Activated T-cell treated with anti-CD3 and anti-CD28 coated beads, Interleukin-2, amount 50 U/mL, for 72 hours (primary cell): ENCODE measurements at regions not wholly inside any gene's neighbourhood (a gene's known extent, or its start where the extent isn't known, plus 50 kb on each side); places are given as distances from the start of the nearest gene placed in this dataset.

Experiments used
- ATAC-seq, 2 donors: fragments of 150-1000 bp; cut with Tn5 transposase; replicated peaks in 1 of 2; 2 replicates each; pipeline ENCODE4 v1.10.0; 2021; ENCODE audit warnings: moderate library complexity in 2 of 2, mild to moderate bottlenecking in 1 of 2
- DNase-seq, 2 donors: peaks; one replicate each; pipeline ENCODE4 v3.0.0; 2021 to 2022; ENCODE audit warnings: mixed read lengths in 1 of 2
- H3K27ac Mint-ChIP-seq: one replicate; pipeline ENCODE4 v1.8.0; 2022; ENCODE audit warnings: mild to moderate bottlenecking, moderate library complexity, mixed read lengths
- H3K27me3 Mint-ChIP-seq: one replicate; pipeline ENCODE4 v1.8.0; 2022; ENCODE audit warnings: low read depth, mixed read lengths
- H3K36me3 Mint-ChIP-seq, 2 donors: one replicate each; pipeline ENCODE4 v1.8.0; 2022; ENCODE audit warnings: mixed read lengths in 2 of 2, mild to moderate bottlenecking in 1 of 2; ENCODE audit not compliant: insufficient read depth in 2 of 2
- H3K4me1 Mint-ChIP-seq: one replicate; pipeline ENCODE4 v1.8.0; 2022; ENCODE audit warnings: low read depth, mixed read lengths
- H3K4me3 Mint-ChIP-seq, 2 donors: one replicate each; pipeline ENCODE4 v1.8.0; 2022; ENCODE audit warnings: mild to moderate bottlenecking in 2 of 2, mixed read lengths in 2 of 2, moderate library complexity in 2 of 2
- H3K9me3 Mint-ChIP-seq, 2 donors: one replicate each; pipeline ENCODE4 v1.8.0; 2022; ENCODE audit warnings: mixed read lengths in 2 of 2

GRCh38 chr5:58077416-58077815 is 382.5 kb downstream of the PLK2 start:
- Mint-ChIP-seq H3K36me3 (no peaks in the 10 kb centered on the region), H3K9me3 (no peaks in the 10 kb centered on the region), H3K4me3 (no peak overlapping the region), H3K27ac (no peak overlapping the region), H3K4me1 (peaks cover 3% of the 10 kb centered on the region), H3K27me3 (no peaks in the 10 kb centered on the region)
- no peak for DNase-seq
- ATAC-seq = no peak

- H3K27me3 Mint-ChIP-seq = no peaks in the 10 kb centered on the region
- no peak for ATAC-seq
- no peaks in the 10 kb centered on the region for H3K9me3 Mint-ChIP-seq
- H3K36me3 Mint-ChIP-seq = no peaks in the 10 kb centered on the region
- no peak for DNase-seq
- peaks cover 5% of the 10 kb centered on the region for H3K4me1 Mint-ChIP-seq
- H3K27ac Mint-ChIP-seq = no peak overlapping the region
- no peak overlapping the region for H3K4me3 Mint-ChIP-seq
These were observed 383.2 kb downstream of the PLK2 start for GRCh38 chr5:58076483-58077257.

GRCh38 chr5:58075907-58076306 is 384.0 kb downstream of the PLK2 start:
- Mint-ChIP-seq H3K27me3 (no peaks in the 10 kb centered on the region), H3K9me3 (no peaks in the 10 kb centered on the region), H3K4me3 (no peak overlapping the region), H3K36me3 (no peaks in the 10 kb centered on the region), H3K27ac (no peak overlapping the region), H3K4me1 (peaks cover 5% of the 10 kb centered on the region)
- DNase-seq = no peak
- ATAC-seq = no peak

- ATAC-seq (no peak), DNase-seq (no peak)
- Mint-ChIP-seq H3K9me3 (no peaks in the 10 kb centered on the region), H3K4me3 (no peak overlapping the region), H3K27me3 (no peaks in the 10 kb centered on the region), H3K27ac (no peak overlapping the region), H3K36me3 (no peaks in the 10 kb centered on the region), H3K4me1 (peaks cover 5% of the 10 kb centered on the region)
These were observed 385.2 kb downstream of the PLK2 start for GRCh38 chr5:58074717-58075116.

- H3K4me1 Mint-ChIP-seq = peaks cover 5% of the 10 kb centered on the region
- no peaks in the 10 kb centered on the region for H3K36me3 Mint-ChIP-seq
- no peak overlapping the region for H3K4me3 Mint-ChIP-seq
- no peaks in the 10 kb centered on the region for H3K27me3 Mint-ChIP-seq
- DNase-seq (no peak), ATAC-seq (no peak)
- no peaks in the 10 kb centered on the region for H3K9me3 Mint-ChIP-seq
- no peak overlapping the region for H3K27ac Mint-ChIP-seq
These were observed 385.7 kb downstream of the PLK2 start for GRCh38 chr5:58074222-58074621.

- no peaks in the 10 kb centered on the region for H3K27me3 Mint-ChIP-seq
- no peak overlapping the region for H3K27ac Mint-ChIP-seq
- H3K4me3 Mint-ChIP-seq = no peak overlapping the region
- no peaks in the 10 kb centered on the region for H3K9me3 Mint-ChIP-seq
- H3K4me1 Mint-ChIP-seq = peaks cover 5% of the 10 kb centered on the region
- ATAC-seq (no peak), DNase-seq (no peak)
- no peaks in the 10 kb centered on the region for H3K36me3 Mint-ChIP-seq
These were observed 386.6 kb downstream of the PLK2 start for GRCh38 chr5:58073243-58073642.

GRCh38 chr5:58072300-58072965 is 387.5 kb downstream of the PLK2 start:
- DNase-seq (no peak), ATAC-seq (no peak)
- Mint-ChIP-seq H3K36me3 (no peaks in the 10 kb centered on the region), H3K27ac (no peak overlapping the region), H3K9me3 (no peaks in the 10 kb centered on the region), H3K4me3 (no peak overlapping the region), H3K4me1 (peaks cover 5% of the 10 kb centered on the region), H3K27me3 (no peaks in the 10 kb centered on the region)

GRCh38 chr5:58071566-58071965 is 388.3 kb downstream of the PLK2 start:
- Mint-ChIP-seq H3K27me3 (no peaks in the 10 kb centered on the region), H3K27ac (no peak overlapping the region), H3K4me3 (no peak overlapping the region), H3K36me3 (no peaks in the 10 kb centered on the region), H3K9me3 (no peaks in the 10 kb centered on the region), H3K4me1 (peaks cover 5% of the 10 kb centered on the region)
- DNase-seq = no peak
- ATAC-seq = no peak

GRCh38 chr5:58069846-58070245 is 390.0 kb downstream of the PLK2 start:
- no peaks in the 10 kb centered on the region for H3K27me3 Mint-ChIP-seq
- DNase-seq = no peak
- no peaks in the 10 kb centered on the region for H3K36me3 Mint-ChIP-seq
- no peak for ATAC-seq
- H3K4me3 Mint-ChIP-seq = no peak overlapping the region
- H3K4me1 Mint-ChIP-seq = peaks cover 5% of the 10 kb centered on the region
- H3K9me3 Mint-ChIP-seq = no peaks in the 10 kb centered on the region
- no peak overlapping the region for H3K27ac Mint-ChIP-seq

GRCh38 chr5:58069016-58069705 is 390.7 kb downstream of the PLK2 start:
- Mint-ChIP-seq H3K36me3 (no peaks in the 10 kb centered on the region), H3K27ac (no peak overlapping the region), H3K4me3 (no peak overlapping the region), H3K27me3 (no peaks in the 10 kb centered on the region), H3K9me3 (no peaks in the 10 kb centered on the region), H3K4me1 (peaks cover 5% of the 10 kb centered on the region)
- ATAC-seq (no peak), DNase-seq (no peak)

- ATAC-seq (no peak), DNase-seq (no peak)
- H3K9me3 Mint-ChIP-seq = no peaks in the 10 kb centered on the region
- no peaks in the 10 kb centered on the region for H3K4me1 Mint-ChIP-seq
- H3K27me3 Mint-ChIP-seq = no peaks in the 10 kb centered on the region
- no peak overlapping the region for H3K27ac Mint-ChIP-seq
- H3K4me3 Mint-ChIP-seq = no peak overlapping the region
- H3K36me3 Mint-ChIP-seq = no peaks in the 10 kb centered on the region
These were observed 393.3 kb downstream of the PLK2 start for GRCh38 chr5:58066557-58066956.

GRCh38 chr5:58066076-58066475 is 393.8 kb downstream of the PLK2 start:
- H3K36me3 Mint-ChIP-seq = no peaks in the 10 kb centered on the region
- H3K4me3 Mint-ChIP-seq = no peak overlapping the region

GRCh38 chr5:58064801-58065200 is 395.1 kb downstream of the PLK2 start:
- no peak for DNase-seq

More at GRCh38 chr5:58066076-58066475, 393.8 kb downstream of the PLK2 start:
- Mint-ChIP-seq H3K27me3 (no peaks in the 10 kb centered on the region), H3K9me3 (no peaks in the 10 kb centered on the region), H3K27ac (no peak overlapping the region), H3K4me1 (no peaks in the 10 kb centered on the region)
- DNase-seq = no peak
- ATAC-seq = no peak

More at GRCh38 chr5:58064801-58065200, 395.1 kb downstream of the PLK2 start:
- no peaks in the 10 kb centered on the region for H3K27me3 Mint-ChIP-seq
- no peaks in the 10 kb centered on the region for H3K36me3 Mint-ChIP-seq
- ATAC-seq = no peak
- H3K4me1 Mint-ChIP-seq = no peaks in the 10 kb centered on the region
- no peak overlapping the region for H3K27ac Mint-ChIP-seq
- no peaks in the 10 kb centered on the region for H3K9me3 Mint-ChIP-seq
- no peak overlapping the region for H3K4me3 Mint-ChIP-seq
